GM12873 (cell line): ENCODE measurements at regions not wholly inside any gene's neighbourhood (a gene's known extent, or its start where the extent isn't known, plus 50 kb on each side); places are given as distances from the start of the nearest gene placed in this dataset.

Experiments used
- TF ChIP-seq, protein P1 (sequence below): IDR thresholded peaks from 2 replicates; pipeline ENCODE4 v1.5.1; 2012; ENCODE audit warnings: low read depth, mild to moderate bottlenecking, moderate library complexity, low read length, control low read depth; ENCODE audit not compliant: insufficient read depth; ENCODE audit errors: missing control alignments

GRCh38 chr4:134544303-134544770 is 342.7 kb upstream of the PABPC4L start:
- TF ChIP-seq, protein P1, sequence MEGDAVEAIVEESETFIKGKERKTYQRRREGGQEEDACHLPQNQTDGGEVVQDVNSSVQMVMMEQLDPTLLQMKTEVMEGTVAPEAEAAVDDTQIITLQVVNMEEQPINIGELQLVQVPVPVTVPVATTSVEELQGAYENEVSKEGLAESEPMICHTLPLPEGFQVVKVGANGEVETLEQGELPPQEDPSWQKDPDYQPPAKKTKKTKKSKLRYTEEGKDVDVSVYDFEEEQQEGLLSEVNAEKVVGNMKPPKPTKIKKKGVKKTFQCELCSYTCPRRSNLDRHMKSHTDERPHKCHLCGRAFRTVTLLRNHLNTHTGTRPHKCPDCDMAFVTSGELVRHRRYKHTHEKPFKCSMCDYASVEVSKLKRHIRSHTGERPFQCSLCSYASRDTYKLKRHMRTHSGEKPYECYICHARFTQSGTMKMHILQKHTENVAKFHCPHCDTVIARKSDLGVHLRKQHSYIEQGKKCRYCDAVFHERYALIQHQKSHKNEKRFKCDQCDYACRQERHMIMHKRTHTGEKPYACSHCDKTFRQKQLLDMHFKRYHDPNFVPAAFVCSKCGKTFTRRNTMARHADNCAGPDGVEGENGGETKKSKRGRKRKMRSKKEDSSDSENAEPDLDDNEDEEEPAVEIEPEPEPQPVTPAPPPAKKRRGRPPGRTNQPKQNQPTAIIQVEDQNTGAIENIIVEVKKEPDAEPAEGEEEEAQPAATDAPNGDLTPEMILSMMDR, result no peak

GRCh38 chr4:134540588-134540987 is 339.0 kb upstream of the PABPC4L start:
- TF ChIP-seq, protein P1, result no peak

- TF ChIP-seq, protein P1, result no peak
Measured at GRCh38 chr4:134539729-134540231, 338.2 kb upstream of the PABPC4L start.

DNA sequence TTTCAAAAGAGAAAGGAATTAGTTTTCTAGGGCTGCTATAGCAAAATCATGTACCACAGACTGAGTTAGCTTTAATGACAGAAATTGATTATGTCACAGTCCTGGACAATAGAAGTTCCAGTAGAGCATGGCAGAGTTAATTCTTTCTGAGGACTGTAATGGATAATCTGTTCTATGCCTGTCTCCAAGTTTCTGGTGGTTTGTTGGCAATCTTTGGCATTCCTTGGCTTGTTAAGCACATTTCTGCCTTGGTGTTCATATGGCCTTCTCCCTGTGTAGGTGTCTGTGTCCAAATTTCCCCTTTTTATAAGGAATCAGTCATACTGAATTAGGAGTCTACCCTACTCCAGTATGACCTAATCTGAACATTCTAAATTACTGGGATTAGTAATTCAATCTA is 336.1 kb upstream of the PABPC4L start:
- TF ChIP-seq, protein P1, result no peak

DNA sequence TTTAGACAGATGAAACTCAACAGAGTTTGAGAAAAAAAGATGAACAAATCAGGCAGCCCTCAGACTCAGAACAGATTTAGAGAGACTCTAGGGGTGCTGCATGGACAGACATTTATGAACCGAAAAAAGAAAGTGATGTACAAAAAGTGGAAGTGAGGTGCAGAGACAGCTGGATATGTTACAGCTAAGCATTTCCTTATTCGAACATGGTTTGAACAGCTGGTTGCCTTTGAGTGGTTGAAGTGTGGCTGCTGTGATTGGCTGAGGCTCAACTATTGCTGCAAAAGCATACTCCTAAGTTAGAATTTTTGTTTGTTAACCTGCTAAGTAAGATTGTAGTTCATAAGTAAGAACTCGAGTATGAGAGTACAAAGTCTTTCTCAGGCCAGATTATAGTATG is 331.5 kb upstream of the PABPC4L start:
- TF ChIP-seq, protein P1, result no peak

GRCh38 chr4:134531013-134531412 is 329.4 kb upstream of the PABPC4L start:
- TF ChIP-seq, protein P1, result no peak

- TF ChIP-seq, protein P1, result no peak
Measured at GRCh38 chr4:134529629-134530028, 328.0 kb upstream of the PABPC4L start.
